Activated CD8-positive, alpha-beta memory T cell treated with anti-CD3 and anti-CD28 coated beads, Interleukin-2, amount 10 ng/mL, durations not matched to agents 7 days and 5 days (primary cell): ENCODE measurements at regions not wholly inside any gene's neighbourhood (a gene's known extent, or its start where the extent isn't known, plus 50 kb on each side); places are given as distances from the start of the nearest gene placed in this dataset.

Experiments
- ATAC-seq: fragments of 150-1000 bp; cut with Tn5 transposase; one replicate; pipeline ENCODE4 v1.10.0; 2021; ENCODE audit warnings: moderate library complexity
- CTCF ChIA-PET: fragments of 350-600 bp; sonication (Branson Sonifier 250); formaldehyde crosslinking; loops from one replicate; lab custom pipeline; 2021; ENCODE audit warnings: antibody characterized with exemption; lab: Charles Lee
- DNase-seq: peaks from one replicate; pipeline ENCODE4 v3.0.0-alpha.2; 2020
- H3K27ac Mint-ChIP-seq: one replicate; pipeline ENCODE4 v1.8.0; 2021; ENCODE audit warnings: mild to moderate bottlenecking, mixed read lengths
- H3K27me3 Mint-ChIP-seq: one replicate; pipeline ENCODE4 v1.8.0; 2021; ENCODE audit warnings: mixed read lengths
- H3K36me3 Mint-ChIP-seq: one replicate; pipeline ENCODE4 v1.8.0; 2021; ENCODE audit warnings: mild to moderate bottlenecking, mixed read lengths
- H3K4me1 Mint-ChIP-seq: one replicate; pipeline ENCODE4 v1.8.0; 2021; ENCODE audit warnings: mixed read lengths
- H3K4me3 Mint-ChIP-seq: one replicate; pipeline ENCODE4 v1.8.0; 2021; ENCODE audit warnings: mild to moderate bottlenecking, moderate library complexity, mixed read lengths
- H3K9me3 Mint-ChIP-seq: one replicate; pipeline ENCODE4 v1.8.0; 2022; ENCODE audit warnings: low read depth, mixed read lengths

- DNase-seq (no peak), ATAC-seq (no peak)
- H3K27me3 Mint-ChIP-seq = no peaks in the 10 kb centered on the region
- no peaks in the 10 kb centered on the region for H3K36me3 Mint-ChIP-seq
- no peak overlapping the region for H3K4me3 Mint-ChIP-seq
- no peaks in the 10 kb centered on the region for H3K9me3 Mint-ChIP-seq
- H3K27ac Mint-ChIP-seq = no peak overlapping the region
- CTCF ChIA-PET = no interaction called here
- H3K4me1 Mint-ChIP-seq = no peaks in the 10 kb centered on the region
Measured at GRCh38 chrX:129144172-129145038, 378.9 kb downstream of the SMARCA1 start.

GRCh38 chrX:129139837-129140598, 383.3 kb downstream of the SMARCA1 start:
- Mint-ChIP-seq H3K9me3 (no peaks in the 10 kb centered on the region), H3K27ac (no peak overlapping the region), H3K27me3 (no peaks in the 10 kb centered on the region), H3K36me3 (no peaks in the 10 kb centered on the region), H3K4me3 (no peak overlapping the region), H3K4me1 (no peaks in the 10 kb centered on the region)
- ATAC-seq = no peak
- no peak for DNase-seq
- CTCF ChIA-PET = no interaction called here

- Mint-ChIP-seq H3K4me1 (no peaks in the 10 kb centered on the region), H3K36me3 (no peaks in the 10 kb centered on the region), H3K27me3 (no peaks in the 10 kb centered on the region), H3K4me3 (no peak overlapping the region), H3K9me3 (no peaks in the 10 kb centered on the region), H3K27ac (no peak overlapping the region)
- ATAC-seq = no peak
- CTCF ChIA-PET = no interaction called here
- DNase-seq = no peak
Measured at GRCh38 chrX:129125122-129125914, 398.0 kb downstream of the SMARCA1 start.

GRCh38 chrX:129123795-129124194, 399.5 kb downstream of the SMARCA1 start:
- ATAC-seq (no peak), DNase-seq (no peak)
- H3K4me3 Mint-ChIP-seq = no peak overlapping the region
- no peaks in the 10 kb centered on the region for H3K4me1 Mint-ChIP-seq
- H3K27me3 Mint-ChIP-seq = no peaks in the 10 kb centered on the region
- H3K27ac Mint-ChIP-seq = no peak overlapping the region
- no peaks in the 10 kb centered on the region for H3K36me3 Mint-ChIP-seq
- CTCF ChIA-PET = no interaction called here
- H3K9me3 Mint-ChIP-seq = no peaks in the 10 kb centered on the region

GRCh38 chrX:129116676-129117470, 406.4 kb downstream of the SMARCA1 start:
- Mint-ChIP-seq H3K27me3 (no peaks in the 10 kb centered on the region), H3K36me3 (no peaks in the 10 kb centered on the region), H3K9me3 (no peaks in the 10 kb centered on the region), H3K4me3 (no peak overlapping the region), H3K27ac (no peak overlapping the region), H3K4me1 (no peaks in the 10 kb centered on the region)
- CTCF ChIA-PET = no interaction called here
- no peak for DNase-seq
- no peak for ATAC-seq

- Mint-ChIP-seq H3K36me3 (no peaks in the 10 kb centered on the region), H3K27me3 (no peaks in the 10 kb centered on the region), H3K4me3 (no peak overlapping the region), H3K9me3 (no peaks in the 10 kb centered on the region), H3K4me1 (no peaks in the 10 kb centered on the region), H3K27ac (no peak overlapping the region)
- DNase-seq (no peak), ATAC-seq (no peak)
- CTCF ChIA-PET = no interaction called here
Measured at GRCh38 chrX:129115935-129116334, 407.4 kb downstream of the SMARCA1 start.

GRCh38 chrX:129115104-129115503, 408.2 kb downstream of the SMARCA1 start:
- DNase-seq (no peak), ATAC-seq (no peak)
- Mint-ChIP-seq H3K27me3 (no peaks in the 10 kb centered on the region), H3K27ac (no peak overlapping the region), H3K4me3 (no peak overlapping the region), H3K4me1 (no peaks in the 10 kb centered on the region), H3K36me3 (no peaks in the 10 kb centered on the region), H3K9me3 (no peaks in the 10 kb centered on the region)
- CTCF ChIA-PET = no interaction called here

GRCh38 chrX:129111081-129111798, 412.1 kb downstream of the SMARCA1 start:
- Mint-ChIP-seq H3K27me3 (no peaks in the 10 kb centered on the region), H3K4me1 (no peaks in the 10 kb centered on the region), H3K4me3 (no peak overlapping the region), H3K27ac (no peak overlapping the region), H3K36me3 (no peaks in the 10 kb centered on the region), H3K9me3 (no peaks in the 10 kb centered on the region)
- no peak for DNase-seq
- CTCF ChIA-PET = no interaction called here
- ATAC-seq = no peak

- H3K27ac Mint-ChIP-seq = no peak overlapping the region
- H3K27me3 Mint-ChIP-seq = no peaks in the 10 kb centered on the region
- H3K4me3 Mint-ChIP-seq = no peak overlapping the region
- CTCF ChIA-PET = no interaction called here
- DNase-seq = no peak
- no peaks in the 10 kb centered on the region for H3K4me1 Mint-ChIP-seq
- H3K36me3 Mint-ChIP-seq = no peaks in the 10 kb centered on the region
- no peaks in the 10 kb centered on the region for H3K9me3 Mint-ChIP-seq
- no peak for ATAC-seq
Measured at GRCh38 chrX:129108936-129109335, 414.4 kb downstream of the SMARCA1 start.

GRCh38 chrX:129099207-129099606, 424.1 kb downstream of the SMARCA1 start:
- no peaks in the 10 kb centered on the region for H3K27me3 Mint-ChIP-seq
- no peaks in the 10 kb centered on the region for H3K9me3 Mint-ChIP-seq
- H3K36me3 Mint-ChIP-seq = no peaks in the 10 kb centered on the region
- ATAC-seq (no peak), DNase-seq (no peak)
- no peak overlapping the region for H3K27ac Mint-ChIP-seq
- H3K4me1 Mint-ChIP-seq = no peaks in the 10 kb centered on the region
- CTCF ChIA-PET = no interaction called here
- H3K4me3 Mint-ChIP-seq = no peak overlapping the region

GRCh38 chrX:129097668-129098067, 425.6 kb downstream of the SMARCA1 start:
- CTCF ChIA-PET = no interaction called here
- Mint-ChIP-seq H3K27ac (no peak overlapping the region), H3K36me3 (no peaks in the 10 kb centered on the region), H3K4me3 (no peak overlapping the region), H3K27me3 (no peaks in the 10 kb centered on the region), H3K9me3 (no peaks in the 10 kb centered on the region), H3K4me1 (no peaks in the 10 kb centered on the region)
- DNase-seq (no peak), ATAC-seq (no peak)

GRCh38 chrX:129093706-129094105, 429.6 kb downstream of the SMARCA1 start:
- no peaks in the 10 kb centered on the region for H3K9me3 Mint-ChIP-seq
- no peaks in the 10 kb centered on the region for H3K4me1 Mint-ChIP-seq
- H3K27me3 Mint-ChIP-seq = no peaks in the 10 kb centered on the region
- DNase-seq (no peak), ATAC-seq (no peak)
- CTCF ChIA-PET = no interaction called here
- H3K36me3 Mint-ChIP-seq = no peaks in the 10 kb centered on the region
- H3K27ac Mint-ChIP-seq = no peak overlapping the region
- H3K4me3 Mint-ChIP-seq = no peak overlapping the region
